Chondrocyte (in vitro differentiated cells): ENCODE measurements at regions not wholly inside any gene's neighbourhood (a gene's known extent, or its start where the extent isn't known, plus 50 kb on each side); places are given as distances from the start of the nearest gene placed in this dataset.
"Not testable (repeated sequence)": the region's sequence is repeated elsewhere in the genome, so short reads cannot be mapped to it uniquely, and the experiment has no call there.

ENCODE experiments used
- DNase-seq: peaks from one replicate; pipeline ENCODE4 v3.0.0; 2021; ENCODE audit warnings: mixed read lengths, low spot score
- H3K27ac Mint-ChIP-seq: one replicate; pipeline ENCODE4 v1.8.0; 2021; ENCODE audit warnings: mild to moderate bottlenecking, moderate library complexity, mixed read lengths; ENCODE audit not compliant: unreplicated experiment
- H3K27me3 Mint-ChIP-seq: 2 replicates; pipeline ENCODE4 v1.8.0; 2021; ENCODE audit warnings: low read depth, mixed read lengths
- H3K36me3 Mint-ChIP-seq: 2 replicates; pipeline ENCODE4 v1.8.0; 2021; ENCODE audit warnings: low read depth, mixed read lengths
- H3K4me1 Mint-ChIP-seq: 2 replicates; pipeline ENCODE4 v1.8.0; 2021; ENCODE audit warnings: low read depth, mild to moderate bottlenecking, mixed read lengths
- H3K4me3 Mint-ChIP-seq: one replicate; pipeline ENCODE4 v1.8.0; 2021; ENCODE audit warnings: mild to moderate bottlenecking, moderate library complexity, mixed read lengths; ENCODE audit not compliant: unreplicated experiment
- H3K9me3 Mint-ChIP-seq: 2 replicates; pipeline ENCODE4 v1.8.0; 2021; ENCODE audit warnings: low read depth, mixed read lengths
- TF ChIP-seq, protein P1 (sequence below): fragments of 200-600 bp; sonication (generic); IDR thresholded peaks from 2 replicates; pipeline ENCODE4 v1.5.0; 2021; ENCODE audit warnings: antibody characterized with exemption, mild to moderate bottlenecking, moderate library complexity

- Mint-ChIP-seq H3K9me3 (peaks cover 3% of the 10 kb centered on the region), H3K27ac (no peak overlapping the region), H3K4me3 (no peak overlapping the region), H3K4me1 (no peaks in the 10 kb centered on the region), H3K27me3 (peaks cover 5% of the 10 kb centered on the region), H3K36me3 (no peaks in the 10 kb centered on the region)
- no peak for DNase-seq
- TF ChIP-seq, protein P1, sequence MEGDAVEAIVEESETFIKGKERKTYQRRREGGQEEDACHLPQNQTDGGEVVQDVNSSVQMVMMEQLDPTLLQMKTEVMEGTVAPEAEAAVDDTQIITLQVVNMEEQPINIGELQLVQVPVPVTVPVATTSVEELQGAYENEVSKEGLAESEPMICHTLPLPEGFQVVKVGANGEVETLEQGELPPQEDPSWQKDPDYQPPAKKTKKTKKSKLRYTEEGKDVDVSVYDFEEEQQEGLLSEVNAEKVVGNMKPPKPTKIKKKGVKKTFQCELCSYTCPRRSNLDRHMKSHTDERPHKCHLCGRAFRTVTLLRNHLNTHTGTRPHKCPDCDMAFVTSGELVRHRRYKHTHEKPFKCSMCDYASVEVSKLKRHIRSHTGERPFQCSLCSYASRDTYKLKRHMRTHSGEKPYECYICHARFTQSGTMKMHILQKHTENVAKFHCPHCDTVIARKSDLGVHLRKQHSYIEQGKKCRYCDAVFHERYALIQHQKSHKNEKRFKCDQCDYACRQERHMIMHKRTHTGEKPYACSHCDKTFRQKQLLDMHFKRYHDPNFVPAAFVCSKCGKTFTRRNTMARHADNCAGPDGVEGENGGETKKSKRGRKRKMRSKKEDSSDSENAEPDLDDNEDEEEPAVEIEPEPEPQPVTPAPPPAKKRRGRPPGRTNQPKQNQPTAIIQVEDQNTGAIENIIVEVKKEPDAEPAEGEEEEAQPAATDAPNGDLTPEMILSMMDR: no peak
Measured at GRCh38 chr6:97347111-97347510, 64.1 kb upstream of the MMS22L start.

GRCh38 chr6:97361286-97361685 is 78.3 kb upstream of the MMS22L start:
- Mint-ChIP-seq H3K36me3 (no peaks in the 10 kb centered on the region), H3K27me3 (peaks cover 12% of the 10 kb centered on the region), H3K27ac (no peak overlapping the region), H3K9me3 (no peaks in the 10 kb centered on the region), H3K4me3 (no peak overlapping the region), H3K4me1 (no peaks in the 10 kb centered on the region)
- DNase-seq: no peak
- TF ChIP-seq, protein P1: no peak

DNA sequence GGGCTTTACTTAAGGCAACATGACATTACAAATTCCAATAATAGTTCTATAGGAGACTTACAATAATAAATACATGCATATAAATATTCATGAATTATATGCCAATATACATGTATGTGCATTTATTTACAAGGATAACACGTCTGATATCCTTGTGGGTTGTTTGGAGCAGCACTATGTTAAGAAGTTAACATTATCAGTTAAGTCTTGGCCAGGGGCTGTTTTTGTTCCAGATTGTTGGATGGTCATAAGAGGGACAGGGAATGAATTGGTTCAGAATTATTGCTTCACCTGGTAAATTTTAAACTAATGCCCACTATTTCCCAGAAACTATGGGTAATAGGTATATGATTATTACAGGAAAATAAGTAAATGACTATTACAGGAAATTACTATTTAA is 81.3 kb upstream of the MMS22L start:
- H3K4me3 Mint-ChIP-seq: no peak overlapping the region
- no peaks in the 10 kb centered on the region for H3K9me3 Mint-ChIP-seq
- DNase-seq: no peak
- H3K4me1 Mint-ChIP-seq: no peaks in the 10 kb centered on the region
- no peaks in the 10 kb centered on the region for H3K36me3 Mint-ChIP-seq
- no peak overlapping the region for H3K27ac Mint-ChIP-seq
- TF ChIP-seq, protein P1: no peak
- H3K27me3 Mint-ChIP-seq: peaks cover 4% of the 10 kb centered on the region

DNA sequence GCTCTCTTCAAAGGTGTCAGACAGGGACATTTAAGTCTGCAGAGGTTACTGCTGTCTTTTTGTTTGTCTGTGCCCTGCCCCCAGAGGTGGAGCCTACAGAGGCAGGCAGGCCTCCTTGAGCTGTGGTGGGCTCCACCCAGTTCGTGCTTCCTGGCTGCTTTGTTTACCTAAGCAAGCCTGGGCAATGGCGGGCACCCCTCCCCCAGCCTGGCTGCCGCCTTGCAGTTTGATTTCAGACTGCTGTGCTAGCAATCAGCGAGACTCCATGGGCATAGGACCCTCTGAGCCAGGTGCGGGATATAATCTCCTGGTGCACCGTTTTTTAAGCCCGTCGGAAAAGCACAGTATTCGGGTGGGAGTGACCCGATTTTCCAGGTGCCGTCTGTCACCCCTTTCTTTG is 99.1 kb upstream of the MMS22L start:
- not testable (repeated sequence) for H3K4me3 Mint-ChIP-seq, H3K36me3 Mint-ChIP-seq, H3K27me3 Mint-ChIP-seq, H3K27ac Mint-ChIP-seq, H3K4me1 Mint-ChIP-seq, DNase-seq, H3K9me3 Mint-ChIP-seq

DNA sequence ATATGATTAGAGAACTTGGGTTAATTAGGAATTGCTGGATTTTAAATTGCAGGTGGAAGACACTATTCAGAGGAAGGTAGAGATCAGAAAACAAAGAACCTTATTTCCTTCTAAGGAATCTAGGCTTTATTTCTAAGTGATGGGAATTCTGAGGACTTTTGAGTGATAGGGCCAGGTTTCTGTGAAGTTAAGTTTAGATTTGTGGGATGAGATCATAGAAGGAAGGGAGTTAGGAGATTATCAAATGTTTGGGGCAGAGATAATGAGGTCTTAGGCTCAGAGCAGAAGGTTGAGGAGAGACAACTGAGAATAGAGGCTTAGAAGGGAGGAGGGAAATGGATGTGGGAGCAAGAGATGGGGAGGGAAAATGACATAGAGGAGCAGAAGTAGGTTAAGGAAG is 109.7 kb upstream of the MMS22L start:
- no peaks in the 10 kb centered on the region for H3K4me1 Mint-ChIP-seq
- no peaks in the 10 kb centered on the region for H3K9me3 Mint-ChIP-seq
- H3K36me3 Mint-ChIP-seq: no peaks in the 10 kb centered on the region
- H3K4me3 Mint-ChIP-seq: no peak overlapping the region
- no peak for DNase-seq
- TF ChIP-seq, protein P1: no peak
- no peak overlapping the region for H3K27ac Mint-ChIP-seq
- H3K27me3 Mint-ChIP-seq: peaks cover 26% of the 10 kb centered on the region

DNA sequence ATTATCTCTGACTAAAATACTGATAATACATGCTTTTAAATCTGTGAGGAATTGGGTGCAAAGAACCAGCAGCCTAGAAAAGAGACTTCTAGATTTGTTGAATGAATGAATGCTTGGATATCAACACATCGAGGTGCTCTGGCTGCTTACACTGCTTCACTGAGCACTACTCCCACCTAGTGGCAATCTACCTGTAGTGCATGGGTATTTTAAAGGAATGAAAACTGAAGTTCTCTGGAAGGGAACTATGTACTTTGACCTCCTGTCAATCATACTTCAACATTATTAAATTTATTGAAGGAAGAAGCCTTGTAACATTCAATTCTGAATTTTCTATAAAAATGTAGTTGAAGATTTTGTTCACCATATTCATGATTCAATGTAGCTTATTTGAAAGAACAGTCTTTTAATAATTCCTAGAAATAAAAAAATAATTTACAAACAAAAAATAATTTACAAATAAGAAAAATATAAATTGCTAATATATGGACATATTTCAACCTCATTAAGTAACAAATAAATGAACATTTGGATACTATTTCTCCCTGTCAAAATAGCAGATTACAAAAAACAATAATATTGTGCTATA is 111.2 kb upstream of the MMS22L start:
- Mint-ChIP-seq H3K4me1 (no peaks in the 10 kb centered on the region), H3K27me3 (peaks cover 24% of the 10 kb centered on the region), H3K36me3 (no peaks in the 10 kb centered on the region), H3K9me3 (no peaks in the 10 kb centered on the region), H3K27ac (no peak overlapping the region), H3K4me3 (no peak overlapping the region)
- TF ChIP-seq, protein P1: peak; percentile 99
- no peak for DNase-seq
